ENCODE measurements at regions not wholly inside any gene's neighbourhood (a gene's known extent, or its start where the extent isn't known, plus 50 kb on each side); places are given as distances from the start of the nearest gene placed in this dataset.
"Not testable (repeated sequence)": the region's sequence is repeated elsewhere in the genome, so short reads cannot be mapped to it uniquely, and the experiment has no call there.

GRCh38 chr7:97234494-97234893 lies 117.0 kb downstream of the SDHAF3 start:
- DNase-seq: not testable (repeated sequence)

DNA sequence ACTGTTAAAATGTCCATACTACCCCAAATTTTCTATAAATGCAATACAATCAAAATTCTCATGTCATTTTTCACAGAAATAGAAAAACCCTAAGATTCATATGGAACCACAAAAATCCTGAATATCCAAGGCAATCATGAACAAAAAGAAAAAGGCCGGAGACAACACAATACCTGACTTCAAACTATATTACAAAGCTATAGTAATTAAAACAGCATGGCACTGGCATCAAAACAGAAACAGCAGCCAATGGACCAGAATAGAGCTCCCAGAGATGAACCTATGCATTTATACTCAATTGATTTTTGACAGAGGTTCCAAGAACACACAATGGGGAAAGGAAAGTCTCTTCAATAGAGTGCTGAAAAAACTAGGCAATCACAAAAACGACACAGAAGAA lies 128.8 kb downstream of the SDHAF3 start:
- no peak for DNase-seq

DNA sequence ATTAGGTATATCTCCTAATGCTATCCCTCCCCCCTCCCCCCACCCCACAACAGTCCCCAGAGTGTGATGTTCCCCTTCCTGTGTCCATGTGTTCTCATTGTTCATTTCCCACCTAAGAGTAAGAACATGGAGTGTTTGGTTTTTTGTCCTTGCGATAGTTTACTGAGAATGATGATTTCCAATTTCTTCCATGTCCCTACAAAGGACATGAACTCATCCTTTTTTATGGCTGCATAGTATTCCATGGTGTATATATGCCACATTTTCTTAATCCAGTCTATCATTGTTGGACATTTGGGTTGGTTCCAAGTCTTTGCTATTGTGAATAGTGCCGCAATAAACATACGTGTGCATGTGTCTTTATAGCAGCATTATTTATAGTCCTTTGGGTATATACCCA lies 140.7 kb downstream of the SDHAF3 start:
- not testable (repeated sequence) for DNase-seq

DNA sequence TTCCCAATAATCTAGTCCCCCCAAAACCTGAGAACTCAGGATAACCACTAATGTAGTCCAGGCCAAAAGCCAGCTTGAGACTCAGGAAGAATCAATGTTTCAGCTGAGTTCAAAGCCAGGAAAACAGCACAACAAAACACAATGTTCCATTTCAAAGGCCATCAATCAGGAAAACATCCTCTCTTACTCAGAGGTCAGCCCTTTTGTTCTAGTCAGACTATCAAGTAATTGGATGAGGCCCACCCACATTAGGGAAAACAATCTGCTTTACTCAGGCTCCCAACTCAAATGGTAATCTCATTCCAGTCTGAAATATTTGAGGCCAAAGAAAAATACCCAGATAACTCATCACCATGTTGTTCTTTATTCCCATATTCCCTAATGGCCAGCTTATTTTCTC lies 152.2 kb downstream of the SDHAF3 start:
- DNase-seq: no peak

GRCh38 chr7:97270280-97270679 lies 152.8 kb downstream of the SDHAF3 start:
- no peak for DNase-seq

DNA sequence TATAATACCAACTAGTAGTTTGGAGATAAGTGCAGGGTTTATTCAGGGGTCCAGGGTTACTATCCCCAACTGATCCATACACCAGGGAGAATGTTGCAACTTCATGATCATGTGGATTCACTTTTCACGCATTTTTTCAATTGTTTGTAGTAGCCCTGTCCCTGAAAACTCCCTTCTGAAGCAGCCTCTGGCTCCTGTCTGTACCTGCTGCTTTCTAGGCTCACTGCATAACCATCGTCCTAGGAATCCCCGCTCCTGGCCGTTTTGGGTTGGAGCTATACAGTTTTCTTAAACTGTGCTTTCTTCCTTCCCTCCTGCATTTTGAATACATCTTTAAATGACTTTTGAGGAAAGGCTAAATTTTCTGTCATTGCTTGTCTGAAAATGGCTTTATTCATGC lies 154.1 kb downstream of the SDHAF3 start:
- no peak for DNase-seq

DNA sequence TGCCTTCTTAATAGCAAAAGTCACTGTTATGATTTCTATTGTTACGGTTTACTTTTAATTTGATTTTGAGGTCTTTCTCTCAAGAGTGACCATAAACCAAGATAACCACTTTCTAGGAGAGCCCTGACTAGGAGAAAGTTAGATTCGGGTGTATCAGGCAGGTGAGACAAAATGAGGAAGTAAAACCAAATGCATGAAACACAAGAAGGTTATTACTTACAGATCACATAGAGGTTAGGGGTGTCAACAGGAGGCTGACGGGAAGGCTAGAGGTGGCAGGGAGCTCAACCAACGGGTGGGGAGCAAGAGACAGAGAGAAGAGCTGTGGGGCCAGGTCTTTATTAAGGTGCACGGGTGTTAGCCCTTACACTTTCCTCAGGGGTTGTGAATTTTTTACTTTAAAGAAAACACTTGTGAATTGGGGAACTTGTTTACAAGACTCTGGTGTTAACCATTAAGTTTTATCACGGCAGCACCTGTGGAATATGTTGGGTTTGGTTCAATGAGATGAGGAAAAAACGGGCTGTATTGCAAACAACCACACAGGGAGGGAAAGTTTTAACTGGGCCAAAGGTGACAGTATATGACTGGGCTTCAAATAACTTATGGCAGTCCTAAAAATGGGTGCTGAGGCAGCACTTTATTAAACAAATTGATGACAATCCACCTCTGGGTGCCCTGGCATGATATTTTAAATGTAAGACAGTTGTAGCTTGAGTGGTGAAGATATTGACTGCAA lies 154.9 kb downstream of the SDHAF3 start:
- DNase-seq: no peak

DNA sequence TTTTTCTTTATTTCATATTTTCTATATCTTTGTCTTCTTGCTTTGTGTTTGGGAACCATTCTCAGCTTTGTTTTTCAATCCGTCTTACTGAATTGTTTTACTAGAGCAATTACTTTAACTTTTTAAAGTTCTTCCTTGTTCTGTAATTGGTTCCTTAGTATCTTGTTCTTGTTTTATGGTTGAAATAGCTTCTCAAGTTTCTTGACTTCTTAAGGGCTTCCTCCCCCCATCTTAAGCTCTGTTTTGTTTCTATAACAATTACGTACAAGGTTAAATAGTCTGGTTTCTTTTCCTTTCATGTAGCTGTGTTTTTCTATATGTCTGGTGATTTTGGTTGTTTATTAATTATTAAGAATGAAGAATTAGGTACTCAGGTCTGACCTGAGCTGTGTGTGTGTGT lies 158.0 kb downstream of the SDHAF3 start:
- DNase-seq: no peak

GRCh38 chr7:97280950-97281349 lies 163.5 kb downstream of the SDHAF3 start:
- no peak for DNase-seq

- no peak for DNase-seq
Measured at GRCh38 chr7:97285348-97285747, 167.8 kb downstream of the SDHAF3 start.

DNA sequence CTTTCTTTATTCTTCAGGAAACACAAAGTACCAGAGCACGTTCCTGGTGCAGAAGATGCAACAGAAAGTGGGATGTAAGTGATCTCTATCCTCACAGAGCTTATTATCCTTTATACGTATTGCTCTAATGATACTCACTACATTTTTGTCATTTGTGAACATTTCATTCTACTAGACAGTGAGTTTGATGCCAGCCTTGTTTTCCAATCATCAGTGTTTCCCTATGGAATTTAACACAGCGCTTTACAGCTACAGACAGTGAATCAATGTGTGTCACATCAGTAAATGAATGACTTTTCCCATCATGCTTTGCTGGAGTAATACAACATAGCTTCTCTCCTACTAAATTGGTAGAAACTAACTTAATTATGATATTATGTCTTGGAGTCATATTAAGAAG lies 175.5 kb downstream of the SDHAF3 start:
- no peak for DNase-seq

- DNase-seq: no peak
Measured at GRCh38 chr7:97298561-97298960, 181.1 kb downstream of the SDHAF3 start.

- no peak for DNase-seq
Measured at GRCh38 chr7:97305589-97305988, 188.1 kb downstream of the SDHAF3 start.

- no peak for DNase-seq
Measured at GRCh38 chr7:97307521-97308108, 190.1 kb downstream of the SDHAF3 start.

DNA sequence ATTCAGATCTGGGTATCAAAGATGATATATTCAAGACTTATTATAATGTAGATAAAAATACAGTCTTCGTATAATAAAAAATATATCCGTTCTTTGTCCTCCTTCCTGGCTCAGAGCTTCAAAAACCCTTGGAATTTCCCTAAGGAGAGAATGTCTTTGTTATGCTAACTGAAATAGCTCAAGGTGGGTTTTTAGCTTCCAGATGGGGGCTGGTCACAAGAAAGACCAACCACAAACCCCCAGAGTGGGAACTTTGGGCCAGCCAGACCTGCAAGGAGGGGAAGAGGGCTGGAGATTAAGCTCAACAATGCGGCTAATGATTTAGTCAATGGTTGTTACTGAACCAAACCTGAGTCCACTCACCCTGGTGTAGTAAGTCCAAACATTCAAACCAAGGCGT lies 196.4 kb downstream of the SDHAF3 start:
- no peak for DNase-seq

- DNase-seq: no peak
Measured at GRCh38 chr7:97317575-97317974, 200.1 kb downstream of the SDHAF3 start.

DNA sequence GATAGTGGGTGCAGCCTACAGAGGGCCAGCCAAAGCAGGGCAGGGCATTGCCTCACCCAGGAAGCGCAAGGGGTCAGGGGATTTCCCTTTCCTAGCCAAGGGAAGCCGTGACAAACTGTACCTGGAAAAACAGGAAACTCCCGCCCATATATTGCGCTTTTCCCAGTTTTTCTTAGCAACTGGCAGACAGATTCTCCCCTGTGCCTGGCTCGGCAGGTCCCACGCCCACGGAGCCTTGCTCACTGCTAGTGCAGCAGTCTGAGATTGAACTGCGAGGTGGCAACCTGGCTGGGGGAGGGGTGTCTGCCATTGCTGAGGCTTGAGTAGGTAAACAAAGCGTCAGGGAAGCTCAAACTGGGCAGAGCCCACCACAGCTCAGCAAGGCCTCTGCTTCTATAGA lies 212.4 kb downstream of the SDHAF3 start:
- not testable (repeated sequence) for DNase-seq

DNA sequence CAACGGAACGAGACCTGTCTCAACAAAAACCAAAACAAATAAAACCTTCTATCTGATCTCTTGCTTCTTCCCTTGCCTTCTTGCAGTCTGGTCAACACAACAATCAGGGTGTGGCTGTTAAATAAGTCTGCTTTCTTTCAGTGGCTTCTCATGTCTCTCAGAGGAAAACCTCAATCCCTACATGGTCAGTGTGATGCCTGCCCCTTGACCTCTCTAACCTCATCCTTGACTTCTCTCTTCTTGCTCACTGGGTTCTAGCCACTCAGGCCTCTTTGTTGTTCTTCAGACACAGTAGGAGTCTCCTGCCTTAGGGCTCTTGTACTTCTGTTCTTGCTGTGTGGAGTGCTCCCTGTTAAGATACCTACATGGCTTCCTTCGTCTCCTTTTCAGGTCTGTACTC lies 220.4 kb downstream of the SDHAF3 start:
- DNase-seq: no peak

DNA sequence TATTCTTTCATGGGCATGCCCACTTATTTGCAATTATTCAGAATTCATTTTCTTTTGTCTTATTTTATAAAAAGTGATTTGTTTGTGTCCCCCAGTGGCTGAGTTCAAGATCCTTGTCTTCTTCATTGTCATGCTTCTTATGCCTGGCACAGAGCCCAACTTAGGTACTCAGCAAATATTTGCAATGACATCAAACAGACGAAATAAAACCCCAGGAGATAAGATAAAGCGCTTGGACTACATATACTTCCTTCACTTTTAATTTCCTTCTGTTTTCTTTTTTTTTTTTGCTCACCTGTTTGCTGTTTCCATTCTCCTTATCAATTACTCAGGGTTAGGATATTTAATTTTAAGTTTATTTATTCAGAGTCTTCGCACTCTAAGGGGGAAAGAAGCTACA lies 225.0 kb downstream of the SDHAF3 start:
- no peak for DNase-seq

DNA sequence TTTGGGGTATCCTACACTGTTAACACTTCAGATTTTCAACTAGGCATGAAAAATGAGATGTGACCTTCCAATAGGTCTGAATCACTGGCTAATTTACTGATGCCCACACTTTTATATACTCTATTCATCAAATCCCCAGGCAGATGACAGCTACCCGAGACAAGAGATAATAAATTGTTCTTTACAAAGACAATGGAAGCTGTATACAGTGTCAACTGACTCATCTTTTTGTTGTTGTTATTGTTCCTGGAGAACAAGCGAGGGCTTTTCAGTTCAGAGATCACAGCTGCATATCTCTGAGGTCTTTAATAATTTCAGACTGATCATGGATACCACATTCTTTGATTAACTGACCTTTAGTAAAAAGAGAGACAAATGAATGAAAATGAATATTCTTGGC lies 228.9 kb downstream of the SDHAF3 start:
- no peak for DNase-seq

GRCh38 chr7:97351488-97351887 lies 234.0 kb downstream of the SDHAF3 start:
- no peak for DNase-seq

GRCh38 chr7:97357459-97357858 lies 240.0 kb downstream of the SDHAF3 start:
- no peak for DNase-seq

DNA sequence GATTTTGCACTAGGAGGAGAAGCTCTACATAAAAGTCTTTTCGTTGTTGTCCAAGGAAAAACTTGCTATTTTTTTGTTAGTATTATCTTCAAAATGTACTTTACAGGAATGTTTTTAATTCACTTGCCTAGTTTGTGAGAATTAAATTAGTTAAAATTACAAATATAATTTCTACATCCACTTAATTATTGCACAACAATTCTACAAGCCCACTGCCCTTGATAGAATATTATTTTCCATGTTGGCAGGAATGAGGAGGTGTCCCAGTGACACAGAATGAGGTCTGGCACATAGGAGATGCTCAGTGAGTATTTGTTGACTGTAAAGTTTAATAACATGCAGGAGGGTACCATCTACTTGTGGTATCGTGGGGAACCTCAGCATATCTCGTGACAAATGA lies 255.4 kb downstream of the SDHAF3 start:
- DNase-seq: no peak

- no peak for DNase-seq
Measured at GRCh38 chr7:97373736-97374135, 256.2 kb downstream of the SDHAF3 start.

- DNase-seq: no peak
Measured at GRCh38 chr7:97377713-97378112, 260.2 kb downstream of the SDHAF3 start.
